NCI-H1105 treated with DMSO at 0.1 percent for 48 hours (cell line): ENCODE measurements at regions not wholly inside any gene's neighbourhood (a gene's known extent, or its start where the extent isn't known, plus 50 kb on each side); places are given as distances from the start of the nearest gene placed in this dataset.
"Not testable (repeated sequence)": the region's sequence is repeated elsewhere in the genome, so short reads cannot be mapped to it uniquely, and the experiment has no call there.

Experiments
- DNase-seq: peaks from one replicate; lab custom pipeline; 2025; lab: John Stamatoyannopoulos, UW

DNA sequence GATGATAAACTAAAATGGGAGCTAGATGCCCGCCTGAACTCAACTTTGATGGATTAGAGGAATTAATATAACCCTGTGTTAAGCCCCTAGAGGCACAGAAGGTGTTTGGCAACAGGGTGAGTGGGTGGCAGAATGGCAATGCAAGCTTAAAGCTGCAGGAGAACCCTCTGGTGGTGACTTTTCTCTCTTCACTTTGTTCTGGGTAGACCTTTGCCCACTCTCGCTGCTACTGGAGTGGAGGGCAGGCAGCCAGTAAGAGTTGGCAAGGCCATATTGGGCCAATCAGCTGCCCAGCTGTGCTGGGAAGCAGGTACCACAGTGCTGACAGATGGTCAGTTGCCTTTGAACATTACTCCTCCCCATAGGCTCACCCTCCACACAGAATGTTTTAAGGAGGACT lies 468.2 kb downstream of the MMUT start:
- no peak for DNase-seq

- no peak for DNase-seq
Measured at GRCh38 chr6:48990739-48991138, 472.3 kb downstream of the MMUT start.

DNA sequence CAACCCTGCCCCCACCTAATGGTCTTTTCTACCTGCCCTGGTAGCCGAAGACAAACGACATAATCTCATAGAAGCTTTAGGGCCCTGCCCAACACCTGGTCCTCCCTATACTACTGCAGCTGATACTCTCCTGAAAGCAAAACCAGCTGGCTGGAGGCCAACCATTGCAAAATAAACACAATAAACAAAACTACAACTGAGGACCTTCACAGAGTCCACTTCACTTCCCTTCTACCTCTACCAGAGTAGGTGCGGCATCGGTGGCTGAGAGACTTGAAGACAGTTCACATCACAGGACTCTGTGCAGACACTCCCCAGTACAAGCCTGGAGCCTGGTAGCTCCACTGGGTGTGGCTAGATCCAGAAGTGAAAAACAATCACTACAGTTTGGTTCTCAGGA lies 476.2 kb downstream of the MMUT start:
- DNase-seq, result peak; percentile 22

DNA sequence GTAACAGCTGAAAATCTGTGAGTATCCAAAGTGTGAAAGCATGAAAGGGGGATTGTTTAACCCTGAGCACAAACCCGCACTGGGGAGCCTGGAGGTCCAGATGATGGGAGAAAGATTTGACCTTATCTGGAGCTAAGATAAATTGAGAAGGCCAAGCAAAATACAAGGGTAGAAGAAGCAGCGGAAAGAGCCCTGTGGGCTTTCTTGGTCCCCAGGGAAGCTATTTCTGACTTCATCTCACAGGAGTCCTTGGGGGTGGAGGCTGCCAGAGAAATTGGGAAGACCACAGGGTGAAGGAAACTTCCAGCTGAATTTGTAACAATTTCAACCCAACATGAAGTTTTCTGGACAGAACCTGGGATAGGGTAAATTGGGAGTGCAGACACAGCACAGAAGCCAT lies 476.9 kb downstream of the MMUT start:
- DNase-seq, result no peak

GRCh38 chr6:48985025-48985424 lies 478.0 kb downstream of the MMUT start:
- DNase-seq, result no peak

DNA sequence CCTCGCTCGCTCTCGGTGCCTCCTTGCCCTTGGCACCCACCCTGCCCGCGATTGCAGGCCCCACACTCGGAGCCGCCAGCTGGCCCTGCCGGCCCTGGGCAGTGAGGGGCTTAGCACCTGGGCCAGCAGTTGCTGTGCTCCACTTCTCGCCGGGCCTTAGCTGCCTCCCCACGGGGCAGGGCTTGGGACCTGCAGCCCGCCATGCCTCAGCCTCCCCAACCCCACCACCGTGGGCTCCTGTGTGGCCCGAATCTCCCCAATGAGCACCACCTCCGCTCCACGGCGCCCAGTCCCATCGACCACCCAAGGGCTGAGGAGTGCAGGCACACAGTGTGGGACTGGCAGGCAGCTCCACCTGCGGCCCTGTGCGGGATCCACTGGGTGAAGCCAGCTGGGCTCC lies 479.1 kb downstream of the MMUT start:
- not testable (repeated sequence) for DNase-seq

- DNase-seq, result no peak
Measured at GRCh38 chr6:48983377-48983776, 479.7 kb downstream of the MMUT start.

GRCh38 chr6:48979806-48980205 lies 483.2 kb downstream of the MMUT start:
- DNase-seq, result no peak

DNA sequence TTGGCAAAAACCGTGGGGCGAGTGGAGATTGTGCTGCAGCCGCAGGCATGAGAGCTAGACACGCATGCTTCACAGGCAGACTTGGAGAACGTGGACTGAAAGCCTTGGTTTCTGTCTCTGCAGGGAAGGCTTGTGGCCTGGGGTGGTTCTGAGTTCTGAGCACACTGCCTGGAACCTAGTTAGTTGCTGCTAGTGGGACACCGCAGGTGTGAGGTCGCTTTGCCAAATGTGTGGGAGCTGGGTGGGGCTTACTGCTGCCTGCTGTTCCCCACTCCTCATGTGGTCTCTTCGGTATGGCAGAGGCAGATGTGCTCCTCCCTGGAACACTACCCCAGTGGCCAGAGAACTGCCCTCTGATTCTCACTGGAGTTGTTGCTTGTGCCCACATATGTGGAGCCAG lies 484.0 kb downstream of the MMUT start:
- DNase-seq, result no peak

GRCh38 chr6:48978016-48978415 lies 485.0 kb downstream of the MMUT start:
- no peak for DNase-seq

GRCh38 chr6:48977573-48977972 lies 485.5 kb downstream of the MMUT start:
- DNase-seq, result no peak

DNA sequence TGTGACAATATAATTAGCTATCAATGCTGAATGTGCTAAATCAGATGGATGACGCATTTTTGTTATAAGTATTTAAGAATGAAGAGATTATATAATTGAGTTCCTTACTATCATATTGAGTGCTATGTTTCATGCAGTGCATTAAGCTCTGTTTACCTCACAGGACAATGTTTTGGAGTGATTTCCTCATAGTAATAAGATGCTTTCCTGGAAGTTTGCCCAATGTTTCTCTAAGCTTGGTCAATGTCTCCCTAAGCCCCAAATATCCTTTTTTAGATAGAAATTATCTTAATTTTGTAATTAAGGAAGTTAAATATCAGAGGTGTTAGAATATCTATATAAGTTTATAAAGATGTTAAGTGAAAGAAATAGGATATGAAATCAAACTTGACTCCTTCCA lies 489.6 kb downstream of the MMUT start:
- peak; percentile 11 for DNase-seq

- no peak for DNase-seq
Measured at GRCh38 chr6:48961781-48962415, 501.2 kb downstream of the MMUT start.

- DNase-seq, result no peak
Measured at GRCh38 chr6:48959251-48960060, 503.6 kb downstream of the MMUT start.

DNA sequence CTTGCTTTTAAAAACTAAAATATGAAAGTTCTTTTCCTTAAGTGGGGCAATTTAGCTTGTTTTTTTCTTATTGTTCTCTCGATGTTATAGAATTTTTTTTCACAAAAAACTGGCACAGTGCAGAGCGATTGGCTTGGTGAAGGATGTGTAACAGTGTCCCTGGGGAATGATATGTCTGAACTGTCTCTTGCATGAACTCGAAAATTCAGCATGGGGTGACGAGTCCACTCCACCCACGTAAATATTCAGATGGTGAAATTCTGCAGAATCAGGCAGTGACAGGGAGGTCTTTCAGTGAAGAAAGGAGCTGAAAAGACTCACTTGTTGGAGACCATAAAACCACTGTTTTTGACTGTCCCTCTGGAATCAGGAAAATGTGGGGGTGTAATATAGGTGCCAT lies 505.3 kb downstream of the MMUT start:
- DNase-seq, result no peak

DNA sequence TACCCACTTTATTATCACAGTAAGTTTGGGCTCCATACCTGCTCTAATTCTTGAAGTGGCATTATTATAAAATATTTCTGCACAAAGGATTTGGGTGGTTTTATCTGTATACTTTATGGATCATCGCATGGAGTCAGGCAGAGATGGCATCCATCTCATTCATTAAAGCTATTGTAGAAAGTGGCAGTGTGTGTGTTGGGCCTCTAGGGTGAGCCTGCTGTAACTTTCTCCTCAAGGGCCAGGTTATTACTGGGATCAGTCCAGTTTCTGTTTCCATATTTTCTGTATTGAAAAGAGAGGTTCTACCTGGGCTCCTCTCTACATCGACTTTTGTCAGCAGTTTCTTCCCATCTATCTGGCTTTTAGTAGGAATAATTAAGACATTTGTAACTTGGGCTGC lies 511.1 kb downstream of the MMUT start:
- DNase-seq, result no peak

- DNase-seq, result not testable (repeated sequence)
Measured at GRCh38 chr6:48944276-48944675, 518.8 kb downstream of the MMUT start.

- DNase-seq, result no peak
Measured at GRCh38 chr6:48933136-48933535, 529.9 kb downstream of the MMUT start.

DNA sequence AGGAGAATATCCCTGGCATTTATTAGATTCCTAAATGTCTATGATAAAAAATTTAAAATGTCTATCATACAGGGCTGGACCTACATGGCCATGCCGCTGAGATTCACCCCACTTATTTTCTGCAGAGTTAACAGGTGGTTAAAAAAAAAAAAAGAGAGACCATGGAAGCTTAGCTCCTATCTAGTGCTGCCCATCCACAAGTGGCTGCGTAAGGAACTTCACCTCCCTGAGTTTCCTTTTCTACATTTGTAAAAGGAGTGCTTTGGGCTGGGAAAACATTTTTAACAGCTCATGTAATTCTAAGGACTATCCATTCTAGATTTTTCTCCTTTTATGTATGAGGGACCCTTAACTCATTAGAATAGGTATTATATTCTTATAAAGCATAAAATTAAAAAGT lies 534.1 kb downstream of the MMUT start:
- no peak for DNase-seq

GRCh38 chr6:48922837-48923236 lies 540.2 kb downstream of the MMUT start:
- no peak for DNase-seq

DNA sequence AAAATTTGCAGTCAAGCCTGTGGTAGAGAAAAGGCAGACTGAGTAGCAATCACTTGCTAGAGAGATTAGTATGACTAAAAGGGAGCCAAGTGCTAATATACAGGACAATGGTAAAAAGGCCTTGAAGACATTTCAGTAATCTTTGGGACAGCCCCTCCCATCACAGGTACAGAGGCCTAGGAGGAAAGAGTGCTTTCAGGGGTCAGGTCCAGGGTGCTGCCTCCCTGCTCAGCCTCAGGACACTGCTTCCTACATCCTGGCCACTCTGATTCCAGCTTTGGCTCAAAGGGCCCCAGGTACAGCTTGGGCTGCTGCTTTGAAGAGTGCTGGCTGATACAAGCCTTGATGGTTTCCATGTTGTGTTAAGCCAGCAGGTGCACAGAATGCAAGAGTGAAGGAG lies 543.5 kb downstream of the MMUT start:
- no peak for DNase-seq

DNA sequence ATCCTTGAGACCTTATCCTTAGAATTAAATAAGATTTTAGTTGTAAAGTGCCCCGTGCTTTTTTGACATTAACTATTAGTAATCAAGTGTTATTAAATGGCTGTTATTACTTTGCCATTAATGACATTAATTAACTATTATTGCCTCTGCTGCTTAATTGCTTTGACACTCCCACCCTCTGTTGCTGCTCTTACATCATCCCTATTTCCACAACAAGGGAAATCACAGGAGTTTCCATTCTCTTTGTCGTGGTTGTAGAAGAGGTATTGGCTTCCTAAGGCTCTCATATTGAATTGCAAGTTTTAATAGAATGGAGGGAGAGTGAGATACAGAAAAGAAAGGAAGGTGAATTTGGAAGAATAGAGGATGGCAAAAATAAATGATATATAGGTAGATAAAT lies 545.8 kb downstream of the MMUT start:
- DNase-seq, result no peak

DNA sequence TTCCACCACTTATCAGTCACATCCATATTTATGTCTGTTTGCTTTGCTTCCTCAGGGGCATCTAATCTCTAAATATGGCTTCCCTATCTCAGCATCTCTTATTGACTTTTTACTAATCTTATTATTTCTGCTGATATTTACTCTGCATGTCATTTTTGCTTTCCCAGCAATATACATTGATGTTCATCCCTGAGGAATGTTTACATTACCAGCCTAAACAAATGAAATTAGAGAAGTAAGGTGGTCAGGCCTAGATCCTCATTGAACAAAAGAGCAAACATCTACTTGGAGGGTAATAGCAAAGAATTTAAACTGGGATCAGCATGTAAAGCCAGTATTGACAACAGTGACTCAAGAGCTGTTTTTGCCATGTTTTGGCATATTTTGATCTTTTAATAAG lies 546.4 kb downstream of the MMUT start:
- DNase-seq, result no peak

- no peak for DNase-seq
Measured at GRCh38 chr6:48915591-48915990, 547.5 kb downstream of the MMUT start.
